GM23338 (cell line): ENCODE measurements at regions not wholly inside any gene's neighbourhood (a gene's known extent, or its start where the extent isn't known, plus 50 kb on each side); places are given as distances from the start of the nearest gene placed in this dataset.
"Not testable (repeated sequence)": the region's sequence is repeated elsewhere in the genome, so short reads cannot be mapped to it uniquely, and the experiment has no call there.

Experiments
- ATAC-seq: fragments of 200-7000 bp; cut with Tn5 transposase; 3 replicates; pipeline ENCODE4 v1.9.1; 2020
- DNase-seq: peaks from one replicate; pipeline ENCODE4 v3.0.0-alpha.2; 2015; ENCODE audit warnings: low spot score
- H2AFZ ChIP-seq: fragments of 200-600 bp; sonication (generic); 2 replicates; pipeline ENCODE4 v1.8.0; 2016; ENCODE audit warnings: antibody characterized with exemption, mild to moderate bottlenecking, moderate library complexity
- H3F3A ChIP-seq: fragments of 200-600 bp; sonication (generic); replicated peaks from 2 replicates; pipeline ENCODE4 v1.8.0; 2017; ENCODE audit warnings: antibody characterized with exemption, mixed run types, low read depth
- H3K27ac ChIP-seq: fragments of 200-600 bp; sonication (generic); 2 replicates; pipeline ENCODE4 v1.6.1; 2016; ENCODE audit warnings: low read depth
- H3K27me3 ChIP-seq: fragments of 200-600 bp; sonication (generic); 2 replicates; pipeline ENCODE4 v1.8.0; 2016; ENCODE audit warnings: mild to moderate bottlenecking, mixed run types, moderate library complexity; ENCODE audit not compliant: insufficient read depth
- H3K36me3 ChIP-seq: fragments of 200-600 bp; sonication (generic); 2 replicates; pipeline ENCODE4 v1.8.0; 2016; ENCODE audit warnings: mild to moderate bottlenecking; ENCODE audit not compliant: insufficient read depth
- H3K4me1 ChIP-seq: fragments of 200-600 bp; sonication (generic); 2 replicates; pipeline ENCODE4 v1.8.0; 2016; ENCODE audit warnings: mild to moderate bottlenecking, moderate library complexity; ENCODE audit not compliant: insufficient read depth
- H3K4me2 ChIP-seq: fragments of 200-600 bp; sonication (generic); 2 replicates; pipeline ENCODE4 v1.7.1; 2017; ENCODE audit warnings: mixed run types
- H3K4me3 ChIP-seq: fragments of 200-600 bp; sonication (generic); 2 replicates; pipeline ENCODE4 v1.6.1; 2016; ENCODE audit warnings: mixed run types
- H3K79me2 ChIP-seq: fragments of 200-600 bp; sonication (generic); replicated peaks from 2 replicates; pipeline ENCODE4 v1.8.0; 2017; ENCODE audit warnings: mild to moderate bottlenecking; ENCODE audit not compliant: insufficient read depth
- H3K9me2 ChIP-seq: fragments of 200-600 bp; sonication (generic); 2 replicates; pipeline ENCODE4 v1.8.0; 2017; ENCODE audit not compliant: insufficient read depth
- H4K20me1 ChIP-seq: fragments of 200-600 bp; sonication (generic); replicated peaks from 2 replicates; pipeline ENCODE4 v1.8.0; 2017; ENCODE audit warnings: mild to moderate bottlenecking; ENCODE audit not compliant: insufficient read depth
- H3K27ac Mint-ChIP-seq: 2 replicates; pipeline ENCODE4 v1.8.0; 2020; ENCODE audit warnings: inconsistent platforms, mild to moderate bottlenecking, moderate library complexity, mixed read lengths
- H3K27me3 Mint-ChIP-seq: 3 replicates; pipeline ENCODE4 v1.8.0; 2022; ENCODE audit warnings: low read depth, mild to moderate bottlenecking, moderate library complexity, mixed read lengths, inconsistent platforms; ENCODE audit not compliant: insufficient read depth, poor library complexity
- H3K36me3 Mint-ChIP-seq: 3 replicates; pipeline ENCODE4 v1.8.0; 2021; ENCODE audit warnings: low read depth, mild to moderate bottlenecking, inconsistent platforms, moderate library complexity, mixed read lengths
- H3K4me1 Mint-ChIP-seq: 3 replicates; pipeline ENCODE4 v1.8.0; 2020; ENCODE audit warnings: mild to moderate bottlenecking, inconsistent platforms, mixed read lengths
- H3K4me3 Mint-ChIP-seq: 3 replicates; pipeline ENCODE4 v1.8.0; 2021; ENCODE audit warnings: moderate library complexity, mild to moderate bottlenecking, inconsistent platforms, mixed read lengths
- H3K9me3 Mint-ChIP-seq: 3 replicates; pipeline ENCODE4 v1.8.0; 2020; ENCODE audit warnings: moderate library complexity, mild to moderate bottlenecking, inconsistent platforms, mixed read lengths
- CREB1 ChIP-seq: fragments of 250-450 bp; sonication (Bioruptor Pico); IDR thresholded peaks from 2 replicates; pipeline ENCODE4 v1.5.0; 2020; ENCODE audit warnings: low read depth, mild to moderate bottlenecking, moderate library complexity
- EZH2 ChIP-seq: fragments of 200-600 bp; sonication (generic); IDR thresholded peaks from one replicate; pipeline ENCODE4 v1.8.0; 2017; ENCODE audit warnings: antibody characterized with exemption, mild to moderate bottlenecking, low read depth; ENCODE audit not compliant: unreplicated experiment
- NANOG ChIP-seq: IDR thresholded peaks from 2 replicates; pipeline ENCODE4 v1.6.1; 2016; ENCODE audit warnings: antibody characterized with exemption, borderline replicate concordance
- ZNF114 ChIP-seq: fragments of 250-450 bp; sonication (Bioruptor Pico); IDR thresholded peaks from 2 replicates; pipeline ENCODE4 v1.5.0; 2020; ENCODE audit warnings: mild to moderate bottlenecking, moderate library complexity
- TF ChIP-seq, protein P1 (sequence below): fragments of 250-450 bp; sonication (Bioruptor Pico); IDR thresholded peaks from 2 replicates; pipeline ENCODE4 v1.5.0; 2020; ENCODE audit warnings: mild to moderate bottlenecking, moderate library complexity
- TF ChIP-seq, protein P2 (sequence below): IDR thresholded peaks from 2 replicates; pipeline ENCODE4 v1.6.1; 2016; ENCODE audit warnings: antibody characterized with exemption

DNA sequence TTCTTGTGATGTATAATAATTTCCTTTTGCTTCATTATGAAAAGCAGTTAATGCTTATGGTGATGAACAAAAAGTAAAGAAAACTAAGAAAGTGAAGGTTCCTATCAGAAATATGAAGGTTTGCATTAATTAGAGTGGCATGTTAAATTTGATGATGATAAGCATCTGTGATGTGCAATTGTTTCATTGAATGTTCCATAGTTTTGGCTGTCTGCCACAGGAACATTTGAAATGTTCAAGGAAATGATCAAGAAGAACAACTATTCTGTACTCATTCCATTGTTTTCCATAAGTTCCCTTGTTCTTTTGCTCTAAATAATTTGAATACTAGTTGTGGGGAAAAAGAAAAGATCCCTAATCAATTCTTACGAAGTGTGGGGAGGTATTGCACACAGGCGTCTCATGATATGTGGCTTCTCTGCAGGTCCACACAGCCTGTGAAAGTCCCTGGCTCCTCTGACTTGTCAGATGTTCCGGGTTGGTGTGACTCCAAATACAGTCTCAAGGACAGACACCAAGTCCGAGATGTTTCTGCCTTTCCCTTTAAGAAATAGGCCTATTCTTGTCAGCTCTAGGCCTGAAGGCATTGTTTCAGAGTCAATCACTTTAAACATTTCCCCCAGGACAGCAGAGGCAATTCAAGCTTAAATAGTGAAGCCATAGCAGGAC, 152.6 kb upstream of the MAST4 start (continued):
- TF ChIP-seq, protein P1, sequence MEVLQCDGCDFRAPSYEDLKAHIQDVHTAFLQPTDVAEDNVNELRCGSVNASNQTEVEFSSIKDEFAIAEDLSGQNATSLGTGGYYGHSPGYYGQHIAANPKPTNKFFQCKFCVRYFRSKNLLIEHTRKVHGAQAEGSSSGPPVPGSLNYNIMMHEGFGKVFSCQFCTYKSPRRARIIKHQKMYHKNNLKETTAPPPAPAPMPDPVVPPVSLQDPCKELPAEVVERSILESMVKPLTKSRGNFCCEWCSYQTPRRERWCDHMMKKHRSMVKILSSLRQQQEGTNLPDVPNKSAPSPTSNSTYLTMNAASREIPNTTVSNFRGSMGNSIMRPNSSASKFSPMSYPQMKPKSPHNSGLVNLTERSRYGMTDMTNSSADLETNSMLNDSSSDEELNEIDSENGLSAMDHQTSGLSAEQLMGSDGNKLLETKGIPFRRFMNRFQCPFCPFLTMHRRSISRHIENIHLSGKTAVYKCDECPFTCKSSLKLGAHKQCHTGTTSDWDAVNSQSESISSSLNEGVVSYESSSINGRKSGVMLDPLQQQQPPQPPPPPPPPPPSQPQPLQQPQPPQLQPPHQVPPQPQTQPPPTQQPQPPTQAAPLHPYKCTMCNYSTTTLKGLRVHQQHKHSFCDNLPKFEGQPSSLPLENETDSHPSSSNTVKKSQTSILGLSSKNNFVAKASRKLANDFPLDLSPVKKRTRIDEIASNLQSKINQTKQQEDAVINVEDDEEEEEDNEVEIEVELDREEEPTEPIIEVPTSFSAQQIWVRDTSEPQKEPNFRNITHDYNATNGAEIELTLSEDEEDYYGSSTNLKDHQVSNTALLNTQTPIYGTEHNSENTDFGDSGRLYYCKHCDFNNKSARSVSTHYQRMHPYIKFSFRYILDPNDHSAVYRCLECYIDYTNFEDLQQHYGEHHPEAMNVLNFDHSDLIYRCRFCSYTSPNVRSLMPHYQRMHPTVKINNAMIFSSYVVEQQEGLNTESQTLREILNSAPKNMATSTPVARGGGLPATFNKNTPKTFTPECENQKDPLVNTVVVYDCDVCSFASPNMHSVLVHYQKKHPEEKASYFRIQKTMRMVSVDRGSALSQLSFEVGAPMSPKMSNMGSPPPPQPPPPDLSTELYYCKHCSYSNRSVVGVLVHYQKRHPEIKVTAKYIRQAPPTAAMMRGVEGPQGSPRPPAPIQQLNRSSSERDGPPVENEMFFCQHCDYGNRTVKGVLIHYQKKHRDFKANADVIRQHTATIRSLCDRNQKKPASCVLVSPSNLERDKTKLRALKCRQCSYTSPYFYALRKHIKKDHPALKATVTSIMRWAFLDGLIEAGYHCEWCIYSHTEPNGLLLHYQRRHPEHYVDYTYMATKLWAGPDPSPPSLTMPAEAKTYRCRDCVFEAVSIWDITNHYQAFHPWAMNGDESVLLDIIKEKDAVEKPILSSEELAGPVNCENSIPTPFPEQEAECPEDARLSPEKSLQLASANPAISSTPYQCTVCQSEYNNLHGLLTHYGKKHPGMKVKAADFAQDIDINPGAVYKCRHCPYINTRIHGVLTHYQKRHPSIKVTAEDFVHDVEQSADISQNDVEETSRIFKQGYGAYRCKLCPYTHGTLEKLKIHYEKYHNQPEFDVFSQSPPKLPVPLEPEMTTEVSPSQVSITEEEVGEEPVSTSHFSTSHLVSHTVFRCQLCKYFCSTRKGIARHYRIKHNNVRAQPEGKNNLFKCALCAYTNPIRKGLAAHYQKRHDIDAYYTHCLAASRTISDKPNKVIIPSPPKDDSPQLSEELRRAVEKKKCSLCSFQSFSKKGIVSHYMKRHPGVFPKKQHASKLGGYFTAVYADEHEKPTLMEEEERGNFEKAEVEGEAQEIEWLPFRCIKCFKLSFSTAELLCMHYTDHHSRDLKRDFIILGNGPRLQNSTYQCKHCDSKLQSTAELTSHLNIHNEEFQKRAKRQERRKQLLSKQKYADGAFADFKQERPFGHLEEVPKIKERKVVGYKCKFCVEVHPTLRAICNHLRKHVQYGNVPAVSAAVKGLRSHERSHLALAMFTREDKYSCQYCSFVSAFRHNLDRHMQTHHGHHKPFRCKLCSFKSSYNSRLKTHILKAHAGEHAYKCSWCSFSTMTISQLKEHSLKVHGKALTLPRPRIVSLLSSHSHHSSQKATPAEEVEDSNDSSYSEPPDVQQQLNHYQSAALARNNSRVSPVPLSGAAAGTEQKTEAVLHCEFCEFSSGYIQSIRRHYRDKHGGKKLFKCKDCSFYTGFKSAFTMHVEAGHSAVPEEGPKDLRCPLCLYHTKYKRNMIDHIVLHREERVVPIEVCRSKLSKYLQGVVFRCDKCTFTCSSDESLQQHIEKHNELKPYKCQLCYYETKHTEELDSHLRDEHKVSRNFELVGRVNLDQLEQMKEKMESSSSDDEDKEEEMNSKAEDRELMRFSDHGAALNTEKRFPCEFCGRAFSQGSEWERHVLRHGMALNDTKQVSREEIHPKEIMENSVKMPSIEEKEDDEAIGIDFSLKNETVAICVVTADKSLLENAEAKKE (CRISPR knock-in tag): no peak
- TF ChIP-seq, protein P2, sequence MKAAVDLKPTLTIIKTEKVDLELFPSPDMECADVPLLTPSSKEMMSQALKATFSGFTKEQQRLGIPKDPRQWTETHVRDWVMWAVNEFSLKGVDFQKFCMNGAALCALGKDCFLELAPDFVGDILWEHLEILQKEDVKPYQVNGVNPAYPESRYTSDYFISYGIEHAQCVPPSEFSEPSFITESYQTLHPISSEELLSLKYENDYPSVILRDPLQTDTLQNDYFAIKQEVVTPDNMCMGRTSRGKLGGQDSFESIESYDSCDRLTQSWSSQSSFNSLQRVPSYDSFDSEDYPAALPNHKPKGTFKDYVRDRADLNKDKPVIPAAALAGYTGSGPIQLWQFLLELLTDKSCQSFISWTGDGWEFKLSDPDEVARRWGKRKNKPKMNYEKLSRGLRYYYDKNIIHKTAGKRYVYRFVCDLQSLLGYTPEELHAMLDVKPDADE: no peak
- TF ChIP-seq EZH2: no peak
- TF ChIP-seq NANOG: no peak
- no peak for TF ChIP-seq ZNF114 (CRISPR knock-in tag)
- no peak for TF ChIP-seq CREB1

DNA sequence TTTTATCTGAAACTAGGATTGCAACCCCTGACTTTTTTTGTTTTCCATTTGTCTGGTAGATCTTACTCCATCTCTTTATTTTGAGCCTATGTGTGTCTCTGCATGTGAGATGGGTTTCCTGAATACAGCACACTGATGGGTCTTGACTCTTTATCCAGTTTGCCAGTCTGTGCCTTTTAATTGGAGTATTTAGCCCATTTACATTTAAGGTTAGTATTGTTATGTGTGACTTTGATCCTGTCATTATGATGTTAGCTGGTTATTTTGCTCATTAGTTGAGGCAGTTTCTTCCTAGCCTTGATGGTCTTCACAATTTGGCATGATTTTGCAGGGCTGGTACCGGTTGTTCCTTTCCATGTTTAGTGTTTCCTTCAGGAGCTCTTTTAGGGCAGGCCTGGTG, 148.1 kb upstream of the MAST4 start:
- H3K4me3 ChIP-seq, H3K27me3 Mint-ChIP-seq, H3K4me1 Mint-ChIP-seq, H3K27me3 ChIP-seq, H4K20me1 ChIP-seq, H3K4me1 ChIP-seq, H3K79me2 ChIP-seq, ATAC-seq, H3K27ac ChIP-seq, H3K9me2 ChIP-seq, H3K36me3 ChIP-seq, H2AFZ ChIP-seq, H3K4me3 Mint-ChIP-seq, DNase-seq, H3K4me2 ChIP-seq, H3F3A ChIP-seq, H3K27ac Mint-ChIP-seq: not testable (repeated sequence)
- Mint-ChIP-seq H3K9me3 (peaks cover 59% of the 10 kb centered on the region), H3K36me3 (peaks cover 44% of the 10 kb centered on the region)
